ENCODE measurements at regions not wholly inside any gene's neighbourhood (a gene's known extent, or its start where the extent isn't known, plus 50 kb on each side); places are given as distances from the start of the nearest gene placed in this dataset.

GRCh38 chr6:105909106-105909505 is 177.0 kb upstream of the PRDM1 start:
- in situ Hi-C loops (cut with MboI; ENCODE audit: low sequenced_read_pairs): no loop called here

GRCh38 chr6:105907991-105908390 is 178.1 kb upstream of the PRDM1 start:
- in situ Hi-C loops (cut with MboI; ENCODE audit: low sequenced_read_pairs): no loop called here

GRCh38 chr6:105907301-105907700 is 178.8 kb upstream of the PRDM1 start:
- in situ Hi-C loops (cut with MboI; ENCODE audit: low sequenced_read_pairs): no loop called here

- in situ Hi-C loops (cut with MboI; ENCODE audit: low sequenced_read_pairs): no loop called here
Measured at GRCh38 chr6:105902401-105903031, 183.6 kb upstream of the PRDM1 start.

GRCh38 chr6:105901583-105901982 is 184.6 kb upstream of the PRDM1 start:
- in situ Hi-C loops (cut with MboI; ENCODE audit: low sequenced_read_pairs): no loop called here

- in situ Hi-C loops (cut with MboI; ENCODE audit: low sequenced_read_pairs): no loop called here
Measured at GRCh38 chr6:105900125-105900937, 185.8 kb upstream of the PRDM1 start.

GRCh38 chr6:105898286-105898685 is 187.8 kb upstream of the PRDM1 start:
- in situ Hi-C loops (cut with MboI; ENCODE audit: low sequenced_read_pairs): no loop called here

GRCh38 chr6:105897131-105897530 is 189.0 kb upstream of the PRDM1 start:
- in situ Hi-C loops (cut with MboI; ENCODE audit: low sequenced_read_pairs): no loop called here

- in situ Hi-C loops (cut with MboI; ENCODE audit: low sequenced_read_pairs): no loop called here
Measured at GRCh38 chr6:105896821-105897095, 189.4 kb upstream of the PRDM1 start.

GRCh38 chr6:105896052-105896820 is 189.9 kb upstream of the PRDM1 start:
- in situ Hi-C loops (cut with MboI; ENCODE audit: low sequenced_read_pairs): no loop called here

GRCh38 chr6:105894556-105894955 is 191.6 kb upstream of the PRDM1 start:
- in situ Hi-C loops (cut with MboI; ENCODE audit: low sequenced_read_pairs): no loop called here

- in situ Hi-C loops (cut with MboI; ENCODE audit: low sequenced_read_pairs): no loop called here
Measured at GRCh38 chr6:105893741-105894140, 192.4 kb upstream of the PRDM1 start.

GRCh38 chr6:105892577-105893262 is 193.4 kb upstream of the PRDM1 start:
- in situ Hi-C loops (cut with MboI; ENCODE audit: low sequenced_read_pairs): no loop called here

GRCh38 chr6:105890521-105891244 is 195.5 kb upstream of the PRDM1 start:
- in situ Hi-C loops (cut with MboI; ENCODE audit: low sequenced_read_pairs): no loop called here

- in situ Hi-C loops (cut with MboI; ENCODE audit: low sequenced_read_pairs): no loop called here
Measured at GRCh38 chr6:105889902-105890301, 196.2 kb upstream of the PRDM1 start.

GRCh38 chr6:105886814-105887544 is 199.2 kb upstream of the PRDM1 start:
- in situ Hi-C loops (cut with MboI; ENCODE audit: low sequenced_read_pairs): no loop called here

GRCh38 chr6:105886066-105886813 is 199.9 kb upstream of the PRDM1 start:
- in situ Hi-C loops (cut with MboI; ENCODE audit: low sequenced_read_pairs): no loop called here

GRCh38 chr6:105884426-105884825 is 201.7 kb upstream of the PRDM1 start:
- in situ Hi-C loops (cut with MboI; ENCODE audit: low sequenced_read_pairs): no loop called here

GRCh38 chr6:105884011-105884410 is 202.1 kb upstream of the PRDM1 start:
- in situ Hi-C loops (cut with MboI; ENCODE audit: low sequenced_read_pairs): no loop called here
